ENCODE measurements at regions not wholly inside any gene's neighbourhood (a gene's known extent, or its start where the extent isn't known, plus 50 kb on each side); places are given as distances from the start of the nearest gene placed in this dataset.

DNA sequence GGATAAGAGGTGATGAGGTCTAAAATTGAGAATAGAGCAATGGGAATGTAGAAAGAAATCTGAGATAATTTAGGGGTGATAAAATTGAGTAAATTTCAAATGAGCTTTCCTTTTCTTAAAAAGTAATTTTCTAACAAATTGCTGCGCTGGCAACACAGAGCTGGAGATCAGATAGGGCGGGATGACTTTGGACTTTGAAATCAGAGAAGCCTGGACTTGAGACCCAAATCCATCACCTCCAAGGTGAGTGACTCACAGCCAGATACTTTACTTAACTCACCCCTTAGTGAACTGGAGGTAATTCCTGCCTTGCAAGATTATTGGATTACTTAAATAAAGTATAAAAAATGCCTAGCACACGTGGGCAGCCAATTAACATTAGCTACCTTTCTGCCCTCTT is 80.8 kb downstream of the P2RY1 start:
- H3K27me3 ChIP-seq (ENCODE audit: control insufficient read depth in 5 of 5, insufficient read depth in 4 of 5, low read length in 5 of 5) = no peaks in the 10 kb centered on the region
- H3K27ac ChIP-seq (ENCODE audit: low read depth, low read length) = no peak overlapping the region
- no peaks in the 10 kb centered on the region for H3K4me1 ChIP-seq (ENCODE audit: control insufficient read depth in 5 of 5, insufficient read depth in 5 of 5, low read length in 5 of 5)
- no peak overlapping the region for H3K9ac ChIP-seq (ENCODE audit: low read length in 5 of 5)
- no peak overlapping the region for H3K4me3 ChIP-seq (ENCODE audit: low read depth in 1 of 5, low read length in 5 of 5)
- peaks cover 0 to 3% (median 0%) of the 10 kb centered on the region in 5 donors for H3K9me3 ChIP-seq (ENCODE audit: control insufficient read depth in 5 of 5, low read length in 5 of 5)
- H3K36me3 ChIP-seq (ENCODE audit: control insufficient read depth in 5 of 5, insufficient read depth in 5 of 5, low read length in 5 of 5) = no peaks in the 10 kb centered on the region

DNA sequence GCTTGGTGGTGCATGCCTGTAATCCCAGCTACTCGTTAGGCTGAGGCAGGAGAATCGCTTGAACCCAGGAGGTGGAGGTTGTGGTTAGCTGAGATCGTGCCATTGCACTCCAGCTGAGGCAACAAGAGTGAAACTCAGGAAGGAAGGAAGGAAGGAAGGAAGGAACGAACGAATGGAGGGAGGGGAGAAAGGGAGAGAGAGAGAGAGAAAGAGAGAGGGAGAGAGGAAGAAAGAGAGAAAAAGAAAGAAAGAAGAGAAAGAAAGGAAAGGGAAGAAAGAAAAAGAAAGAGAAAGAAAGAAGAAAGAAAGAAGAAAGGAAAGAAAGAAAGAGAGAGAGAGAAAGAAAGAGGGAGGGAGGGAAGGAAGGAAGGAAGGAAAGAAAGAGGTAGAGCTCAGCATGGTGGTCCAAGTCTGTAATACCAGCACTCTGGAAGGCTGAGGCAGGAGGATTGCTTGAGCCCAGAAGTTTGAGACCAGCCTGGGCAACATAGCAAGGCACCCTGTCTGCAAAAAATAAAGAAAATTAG is 81.9 kb downstream of the P2RY1 start:
- H3K9me3 ChIP-seq (ENCODE audit: control insufficient read depth in 5 of 5, low read length in 5 of 5) = peaks cover 0 to 2% (median 0%) of the 10 kb centered on the region in 5 donors
- H3K4me1 ChIP-seq (ENCODE audit: control insufficient read depth in 5 of 5, insufficient read depth in 5 of 5, low read length in 5 of 5) = no peaks in the 10 kb centered on the region
- no peaks in the 10 kb centered on the region for H3K27me3 ChIP-seq (ENCODE audit: control insufficient read depth in 5 of 5, insufficient read depth in 4 of 5, low read length in 5 of 5)
- H3K36me3 ChIP-seq (ENCODE audit: control insufficient read depth in 5 of 5, insufficient read depth in 5 of 5, low read length in 5 of 5) = no peaks in the 10 kb centered on the region
- H3K9ac ChIP-seq (ENCODE audit: low read length in 5 of 5) = no peak overlapping the region
- H3K27ac ChIP-seq (ENCODE audit: low read depth, low read length) = no peak overlapping the region
- H3K4me3 ChIP-seq (ENCODE audit: low read depth in 1 of 5, low read length in 5 of 5) = no peak overlapping the region

GRCh38 chr3:152921351-152921750 is 86.4 kb downstream of the P2RY1 start:
- Histone ChIP-seq H3K9ac (ENCODE audit: low read length in 5 of 5) (no peak overlapping the region), H3K27me3 (ENCODE audit: control insufficient read depth in 5 of 5, insufficient read depth in 4 of 5, low read length in 5 of 5) (no peaks in the 10 kb centered on the region), H3K36me3 (ENCODE audit: control insufficient read depth in 5 of 5, insufficient read depth in 5 of 5, low read length in 5 of 5) (no peaks in the 10 kb centered on the region), H3K9me3 (ENCODE audit: control insufficient read depth in 5 of 5, low read length in 5 of 5) (no peaks in the 10 kb centered on the region), H3K27ac (ENCODE audit: low read depth, low read length) (no peak overlapping the region), H3K4me3 (ENCODE audit: low read depth in 1 of 5, low read length in 5 of 5) (no peak overlapping the region), H3K4me1 (ENCODE audit: control insufficient read depth in 5 of 5, insufficient read depth in 5 of 5, low read length in 5 of 5) (no peaks in the 10 kb centered on the region)

GRCh38 chr3:152922554-152922953 is 87.6 kb downstream of the P2RY1 start:
- no peaks in the 10 kb centered on the region for H3K27me3 ChIP-seq (ENCODE audit: control insufficient read depth in 5 of 5, insufficient read depth in 4 of 5, low read length in 5 of 5)
- no peak overlapping the region for H3K9ac ChIP-seq (ENCODE audit: low read length in 5 of 5)
- no peaks in the 10 kb centered on the region for H3K36me3 ChIP-seq (ENCODE audit: control insufficient read depth in 5 of 5, insufficient read depth in 5 of 5, low read length in 5 of 5)
- no peak overlapping the region for H3K27ac ChIP-seq (ENCODE audit: low read depth, low read length)
- no peaks in the 10 kb centered on the region for H3K9me3 ChIP-seq (ENCODE audit: control insufficient read depth in 5 of 5, low read length in 5 of 5)
- H3K4me3 ChIP-seq (ENCODE audit: low read depth in 1 of 5, low read length in 5 of 5) = no peak overlapping the region
- H3K4me1 ChIP-seq (ENCODE audit: control insufficient read depth in 5 of 5, insufficient read depth in 5 of 5, low read length in 5 of 5) = no peaks in the 10 kb centered on the region

DNA sequence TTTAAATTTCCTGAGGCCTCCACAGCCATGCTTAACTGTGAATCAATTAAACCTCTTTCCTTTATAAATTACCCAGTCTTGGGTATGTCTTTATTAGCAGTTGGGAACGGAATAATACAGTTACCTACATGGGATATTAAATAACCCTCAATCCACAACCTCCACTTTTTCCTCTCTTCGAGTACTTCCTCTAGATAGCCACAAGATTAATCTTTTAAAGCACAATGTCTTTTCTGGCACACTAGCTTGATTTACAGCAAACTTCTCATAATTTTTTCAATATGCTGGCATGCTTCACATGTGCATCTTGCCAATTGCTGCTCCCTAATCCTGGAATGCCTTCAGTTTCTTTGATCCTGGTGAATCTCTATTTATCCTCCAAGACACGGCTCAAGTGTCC is 92.2 kb downstream of the P2RY1 start:
- Histone ChIP-seq H3K36me3 (ENCODE audit: control insufficient read depth in 5 of 5, insufficient read depth in 5 of 5, low read length in 5 of 5) (no peaks in the 10 kb centered on the region), H3K27ac (ENCODE audit: low read depth, low read length) (no peak overlapping the region), H3K9me3 (ENCODE audit: control insufficient read depth in 5 of 5, low read length in 5 of 5) (no peaks in the 10 kb centered on the region), H3K4me1 (ENCODE audit: control insufficient read depth in 5 of 5, insufficient read depth in 5 of 5, low read length in 5 of 5) (no peaks in the 10 kb centered on the region), H3K27me3 (ENCODE audit: control insufficient read depth in 5 of 5, insufficient read depth in 4 of 5, low read length in 5 of 5) (no peaks in the 10 kb centered on the region), H3K4me3 (ENCODE audit: low read depth in 1 of 5, low read length in 5 of 5) (no peak overlapping the region), H3K9ac (ENCODE audit: low read length in 5 of 5) (no peak overlapping the region)

DNA sequence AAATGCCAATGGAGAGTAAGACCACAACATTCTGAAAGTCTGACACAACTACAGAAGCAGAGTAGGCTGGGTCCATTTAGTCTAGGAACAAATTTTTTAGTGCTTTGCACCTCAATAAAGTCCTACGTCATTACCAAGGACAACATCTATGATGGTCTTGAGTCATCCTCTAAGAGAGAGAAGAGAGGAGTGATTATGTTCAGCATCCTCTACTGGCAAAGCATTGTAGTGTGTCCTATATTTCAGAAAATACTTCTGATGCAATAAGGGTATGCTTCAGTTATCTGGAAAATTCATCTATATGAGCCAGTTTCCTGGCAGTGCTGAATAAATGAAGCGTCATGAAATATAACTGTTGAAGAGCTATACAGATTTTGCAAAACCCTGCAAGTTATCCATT is 95.6 kb downstream of the P2RY1 start:
- Histone ChIP-seq H3K4me1 (ENCODE audit: control insufficient read depth in 5 of 5, insufficient read depth in 5 of 5, low read length in 5 of 5) (no peaks in the 10 kb centered on the region), H3K9me3 (ENCODE audit: control insufficient read depth in 5 of 5, low read length in 5 of 5) (no peaks in the 10 kb centered on the region), H3K9ac (ENCODE audit: low read length in 5 of 5) (no peak overlapping the region)

DNA sequence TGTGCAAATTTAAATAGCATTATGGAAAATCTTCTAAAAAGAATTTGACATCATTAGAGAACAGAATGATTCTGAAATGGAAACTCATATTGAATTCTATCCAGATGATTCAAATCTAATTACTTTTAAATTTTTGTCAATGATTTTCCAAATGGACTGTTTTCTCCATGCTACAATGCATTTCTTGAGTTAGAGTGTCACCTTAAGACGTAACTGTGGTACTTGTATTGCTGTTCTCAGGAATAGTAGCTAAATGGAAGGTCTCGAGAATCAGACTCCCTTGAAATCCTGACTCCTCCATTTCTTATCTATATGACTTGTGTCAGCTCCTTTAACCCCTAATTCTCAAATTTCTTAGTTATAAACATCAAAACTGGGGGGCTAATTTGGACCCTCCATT is 102.3 kb downstream of the P2RY1 start:
- H3K27ac ChIP-seq (ENCODE audit: low read depth, low read length) = no peak overlapping the region
- no peak overlapping the region for H3K9ac ChIP-seq (ENCODE audit: low read length in 5 of 5)
- no peaks in the 10 kb centered on the region for H3K36me3 ChIP-seq (ENCODE audit: control insufficient read depth in 5 of 5, insufficient read depth in 5 of 5, low read length in 5 of 5)
- no peak overlapping the region for H3K4me3 ChIP-seq (ENCODE audit: low read depth in 1 of 5, low read length in 5 of 5)
- no peaks in the 10 kb centered on the region for H3K9me3 ChIP-seq (ENCODE audit: control insufficient read depth in 5 of 5, low read length in 5 of 5)
- no peaks in the 10 kb centered on the region for H3K4me1 ChIP-seq (ENCODE audit: control insufficient read depth in 5 of 5, insufficient read depth in 5 of 5, low read length in 5 of 5)
- H3K27me3 ChIP-seq (ENCODE audit: control insufficient read depth in 5 of 5, insufficient read depth in 4 of 5, low read length in 5 of 5) = no peaks in the 10 kb centered on the region

More for the DNA sequence above, 95.6 kb downstream of the P2RY1 start:
- Histone ChIP-seq H3K36me3 (ENCODE audit: control insufficient read depth in 5 of 5, insufficient read depth in 5 of 5, low read length in 5 of 5) (no peaks in the 10 kb centered on the region), H3K4me3 (ENCODE audit: low read depth in 1 of 5, low read length in 5 of 5) (no peak overlapping the region), H3K27me3 (ENCODE audit: control insufficient read depth in 5 of 5, insufficient read depth in 4 of 5, low read length in 5 of 5) (no peaks in the 10 kb centered on the region), H3K27ac (ENCODE audit: low read depth, low read length) (no peak overlapping the region)

DNA sequence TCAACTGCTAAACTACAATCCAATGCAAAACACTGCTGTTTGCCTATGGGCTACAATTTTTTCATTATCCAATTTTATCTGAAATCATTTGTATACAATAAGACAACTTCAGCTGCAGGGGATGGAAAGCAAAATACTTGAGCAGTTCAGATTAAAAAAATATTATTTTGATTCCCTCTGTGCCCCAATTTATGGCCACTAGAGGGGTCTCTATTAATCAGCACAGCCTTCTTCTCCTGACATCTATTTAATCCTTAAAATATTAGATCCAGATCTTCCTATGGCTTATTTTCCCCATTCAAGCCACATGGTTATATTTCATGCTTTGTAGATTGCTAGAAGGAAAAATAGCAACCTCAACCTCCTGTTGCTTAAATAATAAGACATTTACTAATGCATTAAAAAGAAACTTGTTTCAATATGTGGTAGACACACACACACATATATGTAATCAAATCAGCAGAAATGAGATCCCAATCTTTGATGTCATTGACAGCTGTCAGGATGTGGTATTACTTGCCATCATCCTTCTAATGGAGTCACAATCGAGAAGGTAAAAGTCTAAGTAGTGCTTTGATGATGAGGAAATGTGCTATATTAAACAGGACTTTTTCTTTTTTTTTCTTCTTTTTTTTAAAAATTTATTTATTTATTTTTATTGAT is 104.2 kb downstream of the P2RY1 start:
- no peaks in the 10 kb centered on the region for H3K9me3 ChIP-seq (ENCODE audit: control insufficient read depth in 5 of 5, low read length in 5 of 5)
- no peak overlapping the region for H3K27ac ChIP-seq (ENCODE audit: low read depth, low read length)
- no peaks in the 10 kb centered on the region for H3K27me3 ChIP-seq (ENCODE audit: control insufficient read depth in 5 of 5, insufficient read depth in 4 of 5, low read length in 5 of 5)
- H3K9ac ChIP-seq (ENCODE audit: low read length in 5 of 5) = no peak overlapping the region
- no peaks in the 10 kb centered on the region for H3K36me3 ChIP-seq (ENCODE audit: control insufficient read depth in 5 of 5, insufficient read depth in 5 of 5, low read length in 5 of 5)
- no peak overlapping the region for H3K4me3 ChIP-seq (ENCODE audit: low read depth in 1 of 5, low read length in 5 of 5)
- H3K4me1 ChIP-seq (ENCODE audit: control insufficient read depth in 5 of 5, insufficient read depth in 5 of 5, low read length in 5 of 5) = no peaks in the 10 kb centered on the region

GRCh38 chr3:152941859-152942258 is 106.9 kb downstream of the P2RY1 start:
- H3K4me1 ChIP-seq (ENCODE audit: control insufficient read depth in 5 of 5, insufficient read depth in 5 of 5, low read length in 5 of 5) = no peaks in the 10 kb centered on the region
- no peaks in the 10 kb centered on the region for H3K9me3 ChIP-seq (ENCODE audit: control insufficient read depth in 5 of 5, low read length in 5 of 5)
- no peaks in the 10 kb centered on the region for H3K27me3 ChIP-seq (ENCODE audit: control insufficient read depth in 5 of 5, insufficient read depth in 4 of 5, low read length in 5 of 5)
- H3K36me3 ChIP-seq (ENCODE audit: control insufficient read depth in 5 of 5, insufficient read depth in 5 of 5, low read length in 5 of 5) = no peaks in the 10 kb centered on the region
- H3K4me3 ChIP-seq (ENCODE audit: low read depth in 1 of 5, low read length in 5 of 5) = no peak overlapping the region
- no peak overlapping the region for H3K27ac ChIP-seq (ENCODE audit: low read depth, low read length)
- no peak overlapping the region for H3K9ac ChIP-seq (ENCODE audit: low read length in 5 of 5)

- Histone ChIP-seq H3K27ac (ENCODE audit: low read depth, low read length) (no peak overlapping the region), H3K27me3 (ENCODE audit: control insufficient read depth in 5 of 5, insufficient read depth in 4 of 5, low read length in 5 of 5) (no peaks in the 10 kb centered on the region), H3K4me1 (ENCODE audit: control insufficient read depth in 5 of 5, insufficient read depth in 5 of 5, low read length in 5 of 5) (no peaks in the 10 kb centered on the region), H3K9ac (ENCODE audit: low read length in 5 of 5) (no peak overlapping the region), H3K4me3 (ENCODE audit: low read depth in 1 of 5, low read length in 5 of 5) (no peak overlapping the region), H3K9me3 (ENCODE audit: control insufficient read depth in 5 of 5, low read length in 5 of 5) (no peaks in the 10 kb centered on the region), H3K36me3 (ENCODE audit: control insufficient read depth in 5 of 5, insufficient read depth in 5 of 5, low read length in 5 of 5) (no peaks in the 10 kb centered on the region)
Measured at GRCh38 chr3:152942366-152942765, 107.4 kb downstream of the P2RY1 start.
